ENCODE measurements at regions not wholly inside any gene's neighbourhood (a gene's known extent, or its start where the extent isn't known, plus 50 kb on each side); places are given as distances from the start of the nearest gene placed in this dataset.
A peak's percentile ranks its signal among the peaks of the same experiment; 100 is the strongest.

DNA sequence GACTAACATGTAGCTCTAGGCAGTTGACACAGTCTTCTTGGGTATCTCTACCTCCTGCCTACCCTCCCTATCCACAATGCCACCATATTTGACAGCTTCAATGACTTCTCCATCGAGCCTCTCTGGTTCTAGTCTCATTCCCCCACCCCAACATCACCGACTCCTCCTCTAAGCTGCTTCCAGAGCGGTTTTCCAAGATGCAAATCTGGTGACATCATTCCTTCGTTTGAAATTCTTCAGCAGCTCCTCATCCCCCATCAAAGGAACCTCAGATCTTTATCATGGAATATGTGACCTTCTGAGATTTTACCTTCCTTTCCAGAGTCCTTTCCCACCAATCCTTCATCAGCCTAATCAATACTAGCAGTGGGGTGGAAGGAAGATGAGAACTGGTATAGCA lies 352.4 kb upstream of the RUNX1 start:
- intact Hi-C loops (cut with DNase I): loop anchor here (10.0 kb wide), 1 partner anchor 517 kb away; no protein-coding TSS in a partner anchor
- no peak for TF ChIP-seq POLR2A (IDR thresholded peaks at IDR 0.05)
- TF ChIP-seq, protein P1, sequence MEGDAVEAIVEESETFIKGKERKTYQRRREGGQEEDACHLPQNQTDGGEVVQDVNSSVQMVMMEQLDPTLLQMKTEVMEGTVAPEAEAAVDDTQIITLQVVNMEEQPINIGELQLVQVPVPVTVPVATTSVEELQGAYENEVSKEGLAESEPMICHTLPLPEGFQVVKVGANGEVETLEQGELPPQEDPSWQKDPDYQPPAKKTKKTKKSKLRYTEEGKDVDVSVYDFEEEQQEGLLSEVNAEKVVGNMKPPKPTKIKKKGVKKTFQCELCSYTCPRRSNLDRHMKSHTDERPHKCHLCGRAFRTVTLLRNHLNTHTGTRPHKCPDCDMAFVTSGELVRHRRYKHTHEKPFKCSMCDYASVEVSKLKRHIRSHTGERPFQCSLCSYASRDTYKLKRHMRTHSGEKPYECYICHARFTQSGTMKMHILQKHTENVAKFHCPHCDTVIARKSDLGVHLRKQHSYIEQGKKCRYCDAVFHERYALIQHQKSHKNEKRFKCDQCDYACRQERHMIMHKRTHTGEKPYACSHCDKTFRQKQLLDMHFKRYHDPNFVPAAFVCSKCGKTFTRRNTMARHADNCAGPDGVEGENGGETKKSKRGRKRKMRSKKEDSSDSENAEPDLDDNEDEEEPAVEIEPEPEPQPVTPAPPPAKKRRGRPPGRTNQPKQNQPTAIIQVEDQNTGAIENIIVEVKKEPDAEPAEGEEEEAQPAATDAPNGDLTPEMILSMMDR (IDR thresholded peaks at IDR 0.05): no peak
- Histone ChIP-seq H3K4me3 (replicated peaks in 1 of 3) (no peak overlapping the region), H3K36me3 (no peaks in the 10 kb centered on the region), H3K27me3 (no peaks in the 10 kb centered on the region), H3K27ac (no peak overlapping the region), H3K4me1 (no peaks in the 10 kb centered on the region), H3K9me3 (no peaks in the 10 kb centered on the region)
- no peak for DNase-seq
- WGBS, 2 donors: 78 to 80% methylated on average over 4 of the region's 4 CpGs

DNA sequence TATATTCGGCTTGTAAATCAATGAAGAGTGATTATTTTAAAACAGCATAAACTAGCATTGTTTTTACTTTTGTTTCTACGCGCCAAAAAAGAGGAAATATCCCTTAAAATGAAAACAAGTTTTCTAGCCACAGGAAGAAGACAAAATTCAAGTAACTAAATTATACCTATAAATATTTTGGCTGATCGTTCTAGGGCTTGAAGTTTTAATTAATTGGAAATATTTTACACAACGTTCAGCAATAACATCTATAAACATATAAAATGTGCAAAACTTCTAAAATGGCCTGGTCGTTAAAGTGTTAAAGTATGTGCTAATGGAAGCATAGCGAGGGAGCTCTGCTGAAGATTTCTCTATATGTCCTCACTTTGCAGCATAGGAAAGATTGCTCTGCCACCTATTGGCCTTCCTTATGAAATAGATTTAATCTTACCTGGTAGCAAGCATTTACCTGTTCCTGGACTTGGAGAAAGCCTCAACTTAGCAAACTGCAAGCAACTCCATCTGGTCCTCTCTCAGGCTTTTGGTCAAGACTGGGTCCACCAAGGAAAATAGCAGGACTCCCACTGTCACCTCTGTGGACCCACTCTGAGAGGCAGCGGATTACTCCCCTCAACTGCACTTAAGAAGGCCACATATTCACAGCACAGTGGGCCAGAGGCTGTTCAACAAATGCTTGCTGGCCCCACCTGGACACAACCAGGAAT lies 351.3 kb upstream of the RUNX1 start:
- peak in 1 of 2 donors; percentile 3 for DNase-seq
- no peak overlapping the region for H3K4me3 ChIP-seq (replicated peaks in 1 of 3)
- no peak for TF ChIP-seq POLR2A (IDR thresholded peaks at IDR 0.05)
- TF ChIP-seq, protein P1 (IDR thresholded peaks at IDR 0.05): peak in 4 of 6 experiments; percentile 44 to 67 (median 54)
- intact Hi-C loops (cut with DNase I): loop anchor here (10.0 kb wide), 1 partner anchor 516 kb away; no protein-coding TSS in a partner anchor
- no peaks in the 10 kb centered on the region for H3K9me3 ChIP-seq
- H3K4me1 ChIP-seq: no peaks in the 10 kb centered on the region
- no peak overlapping the region for H3K27ac ChIP-seq
- H3K27me3 ChIP-seq: no peaks in the 10 kb centered on the region
- H3K36me3 ChIP-seq: no peaks in the 10 kb centered on the region
- 40% methylated on average over 8 of the region's 8 CpGs for WGBS, 2 donors

DNA sequence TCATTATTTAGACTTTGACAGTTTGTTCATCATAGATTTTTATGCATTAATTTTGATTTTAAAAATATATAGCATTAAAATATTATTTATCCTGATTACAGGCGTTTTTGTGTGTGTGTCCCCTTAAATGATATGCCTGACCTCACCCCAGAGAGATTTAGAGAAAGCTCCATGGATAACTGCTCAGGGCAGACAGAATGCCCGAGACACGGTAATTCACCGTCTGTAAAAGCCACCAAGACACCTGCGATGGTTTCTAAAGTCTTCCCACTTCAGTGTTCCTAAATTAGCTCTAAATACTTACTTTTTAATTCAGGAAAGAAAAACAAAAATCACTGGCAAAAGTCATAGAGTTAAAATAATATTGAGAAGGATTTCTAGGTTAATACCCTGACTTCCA lies 350.6 kb upstream of the RUNX1 start:
- TF ChIP-seq, protein P1 (IDR thresholded peaks at IDR 0.05): no peak
- Histone ChIP-seq H3K4me1 (no peaks in the 10 kb centered on the region), H3K9me3 (no peaks in the 10 kb centered on the region), H3K27ac (no peak overlapping the region), H3K27me3 (no peaks in the 10 kb centered on the region), H3K4me3 (replicated peaks in 1 of 3) (no peak overlapping the region), H3K36me3 (no peaks in the 10 kb centered on the region)
- intact Hi-C loops (cut with DNase I): loop anchor here (10.0 kb wide), 2 partner anchors 515 to 655 kb away; no protein-coding TSS in a partner anchor
- DNase-seq: no peak
- WGBS, 2 donors: 28 to 35% methylated on average over 5 of the region's 5 CpGs

DNA sequence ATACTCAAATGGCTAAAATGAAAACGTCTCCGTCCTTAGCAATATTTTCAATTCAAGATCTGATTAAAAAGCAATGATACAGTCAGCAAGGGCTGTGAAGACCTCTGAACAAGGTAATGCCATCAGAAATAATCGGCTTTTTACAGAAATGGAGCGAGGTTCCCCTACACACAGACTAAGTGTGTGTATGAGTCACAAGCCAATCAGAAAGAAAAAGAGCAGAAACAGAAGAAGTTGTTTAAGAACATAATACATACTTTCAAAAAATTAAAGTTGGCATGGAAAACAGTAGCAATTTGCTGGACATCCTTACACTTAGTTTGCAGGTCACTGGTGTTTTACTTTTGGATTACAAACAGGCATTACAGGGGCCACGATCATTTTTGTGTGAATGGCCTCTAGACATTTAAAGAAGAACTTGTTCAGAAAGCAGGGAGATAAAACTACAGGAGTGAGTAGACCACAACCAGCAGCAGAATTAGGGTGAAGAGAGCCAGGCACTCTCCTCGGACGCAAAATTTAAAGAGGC lies 350.0 kb upstream of the RUNX1 start:
- Histone ChIP-seq H3K4me3 (replicated peaks in 1 of 3) (no peak overlapping the region), H3K27me3 (no peaks in the 10 kb centered on the region), H3K4me1 (no peaks in the 10 kb centered on the region), H3K27ac (no peak overlapping the region), H3K36me3 (no peaks in the 10 kb centered on the region), H3K9me3 (no peaks in the 10 kb centered on the region)
- TF ChIP-seq, protein P1 (IDR thresholded peaks at IDR 0.05): no peak
- no peak for TF ChIP-seq POLR2A (IDR thresholded peaks at IDR 0.05)
- WGBS, 2 donors: 73 to 84% methylated on average over 7 of the region's 7 CpGs
- intact Hi-C loops (cut with DNase I): loop anchor here (10.0 kb wide), 1 partner anchor 654 kb away; no protein-coding TSS in a partner anchor
- no peak for DNase-seq

DNA sequence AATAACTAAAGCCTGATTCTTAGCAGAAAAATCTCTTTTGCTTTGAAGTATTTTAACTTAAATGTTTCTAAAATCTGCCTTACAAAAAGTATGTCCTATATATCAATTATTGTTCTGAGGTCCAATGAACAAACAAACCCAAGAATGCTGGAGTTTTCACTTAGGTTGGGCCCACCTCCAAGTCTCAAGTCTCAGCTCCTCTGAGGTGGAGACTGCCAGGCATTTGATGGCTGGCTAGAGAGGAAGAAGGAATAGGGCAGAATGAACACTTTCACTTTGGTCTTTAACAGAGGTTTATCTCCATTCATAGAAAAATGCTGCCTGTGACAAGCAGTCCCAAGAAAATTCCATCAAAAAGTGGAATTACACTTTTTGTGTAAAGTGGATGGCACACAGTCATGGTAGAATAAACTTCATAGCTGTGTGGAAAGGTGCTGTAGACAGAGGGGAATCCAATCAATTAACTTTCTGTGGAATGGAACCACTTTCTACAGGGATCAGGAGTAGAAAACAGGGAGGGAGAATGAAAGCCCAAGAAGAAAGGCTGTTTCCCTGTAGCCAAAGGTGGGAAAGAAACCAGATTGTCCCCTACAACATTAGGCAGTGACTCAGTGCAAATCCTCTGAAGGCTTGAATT lies 349.4 kb upstream of the RUNX1 start:
- Histone ChIP-seq H3K9me3 (no peaks in the 10 kb centered on the region), H3K27me3 (no peaks in the 10 kb centered on the region), H3K36me3 (no peaks in the 10 kb centered on the region), H3K27ac (no peak overlapping the region), H3K4me3 (replicated peaks in 1 of 3) (no peak overlapping the region), H3K4me1 (no peaks in the 10 kb centered on the region)
- TF ChIP-seq POLR2A (IDR thresholded peaks at IDR 0.05): no peak
- TF ChIP-seq, protein P1 (IDR thresholded peaks at IDR 0.05): no peak
- DNase-seq: peak; percentile 23 to 37
- intact Hi-C loops (cut with DNase I): loop anchor here (10.0 kb wide), 1 partner anchor 654 kb away; no protein-coding TSS in a partner anchor

All from thyroid gland (tissue), 4 donors.